Liver (tissue), 3 donors: ENCODE measurements at regions not wholly inside any gene's neighbourhood (a gene's known extent, or its start where the extent isn't known, plus 50 kb on each side); places are given as distances from the start of the nearest gene placed in this dataset.

Experiments
- EGR1 ChIP-seq, 2 donors: IDR thresholded peaks; 2 replicates each; pipeline ENCODE4 v1.6.1; 2016 to 2018; ENCODE audit warnings: antibody characterized with exemption in 2 of 2, low read depth in 2 of 2
- GABPA ChIP-seq, 2 donors: IDR thresholded peaks in 1 of 2; conservative IDR thresholded peaks in 1 of 2; 2 replicates each; pipeline ENCODE4 v1.6.1; 2016; ENCODE audit warnings: antibody characterized with exemption in 2 of 2, mild to moderate bottlenecking in 1 of 2, moderate library complexity in 1 of 2
- RAD21 ChIP-seq, 2 donors: IDR thresholded peaks; 2 replicates each; pipeline ENCODE4 v1.6.1; 2016; ENCODE audit warnings: antibody characterized with exemption in 2 of 2, mild to moderate bottlenecking in 2 of 2
- RXRA ChIP-seq, 2 donors: IDR thresholded peaks; 2 replicates each; pipeline ENCODE4 v1.6.1; 2017 to 2018; ENCODE audit warnings: antibody characterized with exemption in 2 of 2, mild to moderate bottlenecking in 1 of 2
- TAF1 ChIP-seq: conservative IDR thresholded peaks from 2 replicates; pipeline ENCODE4 v1.6.1; 2016; ENCODE audit warnings: antibody characterized with exemption, mild to moderate bottlenecking
- TF ChIP-seq, protein P1 (sequence below): IDR thresholded peaks from 2 replicates; pipeline ENCODE4 v1.6.1; 2016; ENCODE audit warnings: antibody characterized with exemption
- TF ChIP-seq, protein P2 (sequence below): fragments of 150-350 bp; IDR thresholded peaks from 2 replicates; pipeline ENCODE4 v1.5.1; 2017; ENCODE audit warnings: improper control_type of control experiment, low read depth, low read length; ENCODE audit not compliant: missing input control
- TF ChIP-seq, protein P3 (sequence below): IDR thresholded peaks from 2 replicates; pipeline ENCODE4 v1.6.1; 2016; ENCODE audit warnings: antibody characterized with exemption
- TF ChIP-seq, protein P4 (sequence below): IDR thresholded peaks from 2 replicates; pipeline ENCODE4 v1.6.1; 2016; ENCODE audit warnings: antibody characterized with exemption, mild to moderate bottlenecking
- donor health status: healthy.
- donor health status: healthy.

DNA sequence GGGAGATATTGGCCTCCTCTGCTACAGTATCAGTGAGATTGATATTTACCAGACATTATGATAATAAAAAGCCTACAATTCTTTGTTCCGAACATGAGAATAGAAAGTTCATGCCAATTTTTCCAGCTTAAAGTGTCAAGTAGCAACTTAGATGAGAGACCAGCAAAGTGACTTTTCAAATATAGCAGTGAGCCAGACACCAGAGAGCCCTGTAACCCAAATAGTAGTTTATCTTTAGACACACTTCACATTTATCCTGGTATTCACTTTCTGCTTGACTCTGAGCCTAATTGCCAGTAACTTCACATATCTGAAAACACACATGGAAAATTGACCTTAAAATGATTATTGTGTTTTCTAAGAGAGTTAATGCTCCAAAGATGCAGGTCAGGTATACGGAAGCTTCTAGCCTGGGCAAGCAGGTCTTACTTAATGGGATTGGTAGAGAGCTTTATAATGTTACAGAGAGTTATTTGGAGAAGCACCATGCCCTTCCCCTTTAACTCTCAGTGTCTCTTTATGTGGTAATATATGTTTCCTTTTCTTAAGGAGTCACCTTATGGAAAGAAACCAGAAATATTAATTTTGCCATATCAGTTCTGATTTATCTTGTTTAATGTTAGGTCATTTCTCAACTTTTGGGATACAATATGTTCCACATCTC is 852.3 kb upstream of the CHORDC1 start:
- TF ChIP-seq RAD21 (IDR thresholded peaks at IDR 0.05) (no peak), RXRA (IDR thresholded peaks at IDR 0.05) (no peak), TAF1 (no peak), GABPA (IDR thresholded peaks at IDR 0.05 in 1 of 2, conservative IDR thresholded peaks at IDR 0.05 in 1 of 2) (no peak), EGR1 (IDR thresholded peaks at IDR 0.05; ENCODE audit: low read depth in 2 of 2) (no peak)
- TF ChIP-seq, protein P1, sequence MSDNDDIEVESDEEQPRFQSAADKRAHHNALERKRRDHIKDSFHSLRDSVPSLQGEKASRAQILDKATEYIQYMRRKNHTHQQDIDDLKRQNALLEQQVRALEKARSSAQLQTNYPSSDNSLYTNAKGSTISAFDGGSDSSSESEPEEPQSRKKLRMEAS, result no peak
- TF ChIP-seq, protein P2, sequence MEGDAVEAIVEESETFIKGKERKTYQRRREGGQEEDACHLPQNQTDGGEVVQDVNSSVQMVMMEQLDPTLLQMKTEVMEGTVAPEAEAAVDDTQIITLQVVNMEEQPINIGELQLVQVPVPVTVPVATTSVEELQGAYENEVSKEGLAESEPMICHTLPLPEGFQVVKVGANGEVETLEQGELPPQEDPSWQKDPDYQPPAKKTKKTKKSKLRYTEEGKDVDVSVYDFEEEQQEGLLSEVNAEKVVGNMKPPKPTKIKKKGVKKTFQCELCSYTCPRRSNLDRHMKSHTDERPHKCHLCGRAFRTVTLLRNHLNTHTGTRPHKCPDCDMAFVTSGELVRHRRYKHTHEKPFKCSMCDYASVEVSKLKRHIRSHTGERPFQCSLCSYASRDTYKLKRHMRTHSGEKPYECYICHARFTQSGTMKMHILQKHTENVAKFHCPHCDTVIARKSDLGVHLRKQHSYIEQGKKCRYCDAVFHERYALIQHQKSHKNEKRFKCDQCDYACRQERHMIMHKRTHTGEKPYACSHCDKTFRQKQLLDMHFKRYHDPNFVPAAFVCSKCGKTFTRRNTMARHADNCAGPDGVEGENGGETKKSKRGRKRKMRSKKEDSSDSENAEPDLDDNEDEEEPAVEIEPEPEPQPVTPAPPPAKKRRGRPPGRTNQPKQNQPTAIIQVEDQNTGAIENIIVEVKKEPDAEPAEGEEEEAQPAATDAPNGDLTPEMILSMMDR, result no peak
- TF ChIP-seq, protein P3, sequence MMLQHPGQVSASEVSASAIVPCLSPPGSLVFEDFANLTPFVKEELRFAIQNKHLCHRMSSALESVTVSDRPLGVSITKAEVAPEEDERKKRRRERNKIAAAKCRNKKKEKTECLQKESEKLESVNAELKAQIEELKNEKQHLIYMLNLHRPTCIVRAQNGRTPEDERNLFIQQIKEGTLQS, result no peak
- TF ChIP-seq, protein P4, sequence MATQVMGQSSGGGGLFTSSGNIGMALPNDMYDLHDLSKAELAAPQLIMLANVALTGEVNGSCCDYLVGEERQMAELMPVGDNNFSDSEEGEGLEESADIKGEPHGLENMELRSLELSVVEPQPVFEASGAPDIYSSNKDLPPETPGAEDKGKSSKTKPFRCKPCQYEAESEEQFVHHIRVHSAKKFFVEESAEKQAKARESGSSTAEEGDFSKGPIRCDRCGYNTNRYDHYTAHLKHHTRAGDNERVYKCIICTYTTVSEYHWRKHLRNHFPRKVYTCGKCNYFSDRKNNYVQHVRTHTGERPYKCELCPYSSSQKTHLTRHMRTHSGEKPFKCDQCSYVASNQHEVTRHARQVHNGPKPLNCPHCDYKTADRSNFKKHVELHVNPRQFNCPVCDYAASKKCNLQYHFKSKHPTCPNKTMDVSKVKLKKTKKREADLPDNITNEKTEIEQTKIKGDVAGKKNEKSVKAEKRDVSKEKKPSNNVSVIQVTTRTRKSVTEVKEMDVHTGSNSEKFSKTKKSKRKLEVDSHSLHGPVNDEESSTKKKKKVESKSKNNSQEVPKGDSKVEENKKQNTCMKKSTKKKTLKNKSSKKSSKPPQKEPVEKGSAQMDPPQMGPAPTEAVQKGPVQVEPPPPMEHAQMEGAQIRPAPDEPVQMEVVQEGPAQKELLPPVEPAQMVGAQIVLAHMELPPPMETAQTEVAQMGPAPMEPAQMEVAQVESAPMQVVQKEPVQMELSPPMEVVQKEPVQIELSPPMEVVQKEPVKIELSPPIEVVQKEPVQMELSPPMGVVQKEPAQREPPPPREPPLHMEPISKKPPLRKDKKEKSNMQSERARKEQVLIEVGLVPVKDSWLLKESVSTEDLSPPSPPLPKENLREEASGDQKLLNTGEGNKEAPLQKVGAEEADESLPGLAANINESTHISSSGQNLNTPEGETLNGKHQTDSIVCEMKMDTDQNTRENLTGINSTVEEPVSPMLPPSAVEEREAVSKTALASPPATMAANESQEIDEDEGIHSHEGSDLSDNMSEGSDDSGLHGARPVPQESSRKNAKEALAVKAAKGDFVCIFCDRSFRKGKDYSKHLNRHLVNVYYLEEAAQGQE, result no peak
